ENCODE measurements at regions not wholly inside any gene's neighbourhood (a gene's known extent, or its start where the extent isn't known, plus 50 kb on each side); places are given as distances from the start of the nearest gene placed in this dataset.

DNA sequence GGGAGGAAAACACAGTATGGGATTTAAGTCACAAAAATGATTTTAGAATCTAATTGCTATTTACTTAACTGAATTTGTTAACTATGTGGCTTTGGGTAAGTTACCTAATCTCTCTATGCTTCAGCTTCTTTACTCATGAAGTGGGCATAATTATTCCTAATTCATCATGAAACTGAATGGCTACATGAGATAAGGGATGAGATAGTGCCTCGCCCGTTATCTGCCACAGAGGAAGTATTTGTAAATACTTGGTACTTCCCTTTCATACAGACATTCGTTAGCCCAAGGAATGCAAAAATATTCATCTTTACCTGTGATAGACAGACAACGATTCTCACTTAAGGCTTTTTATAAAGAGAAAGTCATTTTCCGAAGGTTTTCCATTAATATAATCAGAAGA is 221.2 kb upstream of the BLID start:
- DNase-seq (ENCODE audit: low spot score in 2 of 2), result no peak
- H3K9me3 ChIP-seq, result no peaks in the 10 kb centered on the region
- no peaks in the 10 kb centered on the region for H3K36me3 ChIP-seq (replicated peaks)
- no peaks in the 10 kb centered on the region; the same call in 1 of the 2 replicates for H3K27me3 ChIP-seq (ENCODE audit: low read depth)
- no peak overlapping the region for H3K4me3 ChIP-seq
- in situ Hi-C loops (cut with MboI; ENCODE audit: low sequenced_read_pairs), result no loop called here
- H3K4me1 ChIP-seq, result no peaks in the 10 kb centered on the region

DNA sequence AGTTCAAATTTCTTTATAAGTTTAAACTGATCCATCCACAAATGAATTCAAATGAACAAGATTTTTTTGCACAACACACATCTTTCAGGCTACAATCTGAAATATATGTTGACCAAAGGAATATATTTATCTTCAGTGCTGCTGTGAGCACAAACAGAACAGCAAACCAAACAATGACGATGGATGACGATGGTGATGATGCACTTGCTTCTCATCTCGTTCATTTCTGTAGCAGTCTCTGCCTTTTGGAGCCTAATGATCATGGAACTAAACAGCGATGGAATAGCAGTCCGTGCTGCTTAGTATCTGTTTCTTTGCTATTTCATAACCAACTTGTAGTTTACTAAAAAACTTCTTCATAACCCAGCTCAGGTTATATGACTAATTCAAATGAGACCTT is 220.7 kb upstream of the BLID start:
- H3K9me3 ChIP-seq, result no peaks in the 10 kb centered on the region; the same call in 1 of the 2 replicates
- in situ Hi-C loops (cut with MboI; ENCODE audit: low sequenced_read_pairs), result no loop called here
- no peak overlapping the region for H3K4me3 ChIP-seq
- no peaks in the 10 kb centered on the region for H3K4me1 ChIP-seq
- H3K27me3 ChIP-seq (ENCODE audit: low read depth), result no peaks in the 10 kb centered on the region; the same call in 1 of the 2 replicates
- H3K36me3 ChIP-seq (replicated peaks), result no peaks in the 10 kb centered on the region
- DNase-seq (ENCODE audit: low spot score in 2 of 2), result no peak

DNA sequence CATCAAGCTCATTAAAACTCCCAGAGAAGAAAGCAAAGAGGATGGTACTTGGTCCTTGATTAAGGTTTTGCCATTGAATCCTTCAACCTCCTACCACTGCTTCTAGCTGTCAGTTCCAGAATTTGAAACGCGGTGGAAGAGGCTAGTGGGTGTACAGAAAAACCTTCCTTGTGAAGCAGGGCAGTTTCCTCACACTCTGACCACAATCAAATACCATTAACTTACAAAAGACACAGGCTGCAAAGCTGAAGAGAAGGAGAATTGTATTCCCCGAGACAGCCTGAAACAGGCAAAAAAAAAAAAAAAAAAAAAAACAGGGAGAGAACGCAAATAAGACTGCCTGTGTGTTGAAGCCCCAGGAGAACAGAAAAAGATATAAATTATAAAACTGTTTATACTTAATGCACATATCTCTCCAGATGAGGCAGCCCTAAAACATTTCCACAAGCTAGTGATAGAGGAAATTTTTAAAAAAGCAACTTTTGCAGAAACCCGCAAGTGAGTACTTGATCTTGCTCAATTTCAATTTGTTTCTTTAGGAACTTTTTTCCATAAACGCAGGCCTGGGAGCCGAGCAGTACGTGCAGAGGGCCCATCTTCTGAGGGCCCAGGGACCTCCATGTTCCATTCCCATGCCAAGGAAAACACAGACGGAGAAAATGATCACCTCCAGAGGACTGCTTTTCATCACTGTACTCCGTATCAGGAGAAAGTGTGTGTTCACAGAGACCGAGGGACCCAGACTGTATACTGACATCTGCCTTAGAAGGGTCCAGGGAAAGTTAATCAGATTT is 218.7 kb upstream of the BLID start:
- no peaks in the 10 kb centered on the region; the same call in 1 of the 2 replicates for H3K9me3 ChIP-seq
- no peaks in the 10 kb centered on the region for H3K27me3 ChIP-seq (ENCODE audit: low read depth)
- H3K4me3 ChIP-seq, result no peak overlapping the region
- in situ Hi-C loops (cut with MboI; ENCODE audit: low sequenced_read_pairs), result no loop called here
- no peak for DNase-seq (ENCODE audit: low spot score in 2 of 2)
- H3K4me1 ChIP-seq, result no peaks in the 10 kb centered on the region
- H3K36me3 ChIP-seq (replicated peaks), result no peaks in the 10 kb centered on the region

DNA sequence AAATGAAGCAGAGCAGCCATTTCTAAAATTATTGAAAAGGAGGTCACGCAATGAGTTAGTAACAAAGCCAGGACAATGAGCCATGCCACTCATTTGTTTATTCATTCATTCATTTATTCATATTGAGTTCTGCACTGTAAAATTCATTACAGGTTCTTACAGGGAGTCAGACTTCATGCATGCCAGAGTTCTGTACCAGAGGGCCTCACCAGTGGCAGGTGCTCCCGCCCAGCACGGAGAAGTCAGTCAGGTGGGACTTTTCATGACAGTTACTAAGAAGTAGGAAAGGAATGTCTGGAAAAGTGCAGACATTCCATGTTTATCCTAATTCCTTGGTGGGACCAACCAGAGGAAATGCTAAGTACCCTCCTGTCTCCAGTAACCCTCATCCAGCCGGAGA is 217.5 kb upstream of the BLID start:
- H3K4me1 ChIP-seq, result no peaks in the 10 kb centered on the region
- no peaks in the 10 kb centered on the region for H3K36me3 ChIP-seq (replicated peaks)
- no peaks in the 10 kb centered on the region; the same call in 1 of the 2 replicates for H3K9me3 ChIP-seq
- in situ Hi-C loops (cut with MboI; ENCODE audit: low sequenced_read_pairs), result no loop called here
- DNase-seq (ENCODE audit: low spot score in 2 of 2), result no peak
- H3K27me3 ChIP-seq (ENCODE audit: low read depth), result no peaks in the 10 kb centered on the region
- no peak overlapping the region for H3K4me3 ChIP-seq

DNA sequence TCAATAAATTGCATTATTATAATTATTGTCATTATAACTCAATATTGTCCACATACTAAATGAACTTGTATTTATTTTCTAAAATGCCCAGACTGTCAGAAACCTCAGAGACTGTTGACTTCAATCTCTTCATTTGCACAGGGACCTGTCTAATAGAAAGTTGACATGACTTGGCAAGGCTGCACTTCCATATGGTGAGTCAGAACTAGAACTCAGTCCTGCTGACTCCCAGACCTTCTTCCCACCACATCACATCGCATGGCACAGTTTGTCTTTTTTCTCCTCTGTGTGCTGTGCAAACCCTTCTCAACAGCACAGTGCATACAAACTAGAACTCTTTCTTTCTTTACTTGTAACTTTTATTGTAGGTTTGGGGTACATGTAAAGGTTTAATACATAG is 215.1 kb upstream of the BLID start:
- in situ Hi-C loops (cut with MboI; ENCODE audit: low sequenced_read_pairs), result no loop called here
- DNase-seq (ENCODE audit: low spot score in 2 of 2), result no peak
- Histone ChIP-seq H3K27me3 (ENCODE audit: low read depth) (no peaks in the 10 kb centered on the region), H3K36me3 (replicated peaks) (no peaks in the 10 kb centered on the region), H3K4me3 (no peak overlapping the region), H3K9me3 (no peaks in the 10 kb centered on the region; the same call in 1 of the 2 replicates), H3K4me1 (no peaks in the 10 kb centered on the region)

DNA sequence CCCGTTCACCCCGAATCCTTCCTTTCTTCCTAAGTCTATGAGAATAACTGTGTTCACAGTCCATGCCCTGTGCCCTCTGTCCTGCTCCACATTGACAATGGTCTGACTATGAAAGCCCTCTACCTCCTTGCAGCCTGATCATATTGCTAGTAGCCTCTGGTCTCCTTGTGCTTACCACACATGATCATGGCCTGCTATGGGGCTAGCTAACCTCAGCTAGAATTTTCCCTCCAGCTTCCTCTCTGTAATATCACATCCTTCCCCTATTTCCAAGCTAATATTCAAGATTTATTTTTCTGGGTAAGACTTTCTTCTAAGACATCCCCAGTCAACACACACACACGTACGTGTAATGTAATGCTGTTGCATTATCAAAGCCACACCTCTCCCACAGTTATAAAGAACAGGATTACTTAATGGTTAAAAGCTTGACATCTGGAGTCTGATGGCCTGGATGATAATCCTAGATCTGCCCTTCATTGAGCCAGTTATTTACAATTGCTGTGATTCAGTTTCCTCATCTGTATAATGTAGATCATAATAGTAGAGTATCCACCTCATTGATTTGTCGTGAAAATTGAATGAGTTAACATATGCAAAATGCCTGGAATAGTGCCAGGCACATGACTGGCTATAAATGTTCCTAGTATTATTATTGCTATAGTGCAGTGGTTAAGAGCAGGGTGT is 214.4 kb upstream of the BLID start:
- peak in 1 of 2 experiments; percentile 11 for DNase-seq (ENCODE audit: low spot score in 2 of 2)

DNA sequence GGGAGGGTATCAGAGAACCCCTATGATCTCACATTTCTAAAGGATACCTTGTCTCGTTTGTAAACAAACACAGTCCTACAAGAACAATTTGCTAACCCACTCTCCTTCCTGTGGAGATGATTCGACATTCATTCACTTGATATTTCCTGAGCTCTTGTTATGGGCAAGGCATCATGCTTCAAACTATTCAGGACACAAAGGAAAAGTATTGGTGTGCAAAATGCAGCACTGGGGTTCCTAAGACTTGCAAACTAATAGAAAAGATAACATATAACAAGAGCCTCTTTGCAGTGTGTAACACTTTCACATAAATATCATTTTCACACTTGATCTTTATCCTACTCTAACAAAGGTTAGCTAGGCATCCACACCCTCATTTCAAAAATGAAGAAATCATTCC is 211.5 kb upstream of the BLID start:
- in situ Hi-C loops (cut with MboI; ENCODE audit: low sequenced_read_pairs), result no loop called here
- Histone ChIP-seq H3K36me3 (replicated peaks) (no peaks in the 10 kb centered on the region), H3K4me3 (no peak overlapping the region), H3K27me3 (ENCODE audit: low read depth) (no peaks in the 10 kb centered on the region), H3K4me1 (no peaks in the 10 kb centered on the region), H3K9me3 (no peaks in the 10 kb centered on the region; the same call in 1 of the 2 replicates)
- DNase-seq (ENCODE audit: low spot score in 2 of 2), result no peak

More for the DNA sequence above, 214.4 kb upstream of the BLID start:
- in situ Hi-C loops (cut with MboI; ENCODE audit: low sequenced_read_pairs), result no loop called here
- Histone ChIP-seq H3K27me3 (ENCODE audit: low read depth) (no peaks in the 10 kb centered on the region), H3K4me1 (no peaks in the 10 kb centered on the region), H3K9me3 (no peaks in the 10 kb centered on the region; the same call in 1 of the 2 replicates), H3K4me3 (no peak overlapping the region), H3K36me3 (replicated peaks) (no peaks in the 10 kb centered on the region)

DNA sequence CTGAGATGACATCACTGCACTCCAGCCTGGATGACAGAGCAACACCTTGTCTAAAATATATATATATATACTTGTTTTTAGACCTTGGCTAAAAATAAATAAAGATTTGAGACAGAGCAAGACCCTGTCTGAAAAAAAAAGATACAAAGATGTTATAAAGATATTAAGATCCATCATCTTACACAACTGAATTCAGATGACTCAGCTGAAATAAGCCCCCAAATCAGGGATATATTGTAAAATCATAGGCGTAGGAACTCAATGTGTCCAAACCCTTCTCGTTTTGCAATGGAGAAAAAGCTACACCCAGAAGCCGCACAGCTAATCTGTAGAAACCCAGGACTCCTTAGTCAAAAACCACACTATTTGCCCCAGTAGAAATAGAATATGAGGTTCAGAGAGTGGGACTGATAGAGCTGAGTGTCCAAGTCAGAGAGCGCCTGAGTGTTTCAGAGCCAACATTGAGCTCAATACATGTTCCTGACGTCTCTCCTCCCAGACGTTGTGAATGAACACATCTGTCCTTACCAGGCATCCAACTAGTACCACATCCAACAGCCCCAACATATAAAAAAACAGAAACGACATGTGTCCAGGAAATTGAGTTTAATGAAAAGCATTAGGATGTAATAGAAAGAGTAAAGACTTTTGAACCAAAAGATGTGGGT is 207.9 kb upstream of the BLID start:
- no peak for DNase-seq (ENCODE audit: low spot score in 2 of 2)
- no peaks in the 10 kb centered on the region for H3K27me3 ChIP-seq (ENCODE audit: low read depth)
- no peaks in the 10 kb centered on the region for H3K9me3 ChIP-seq
- in situ Hi-C loops (cut with MboI; ENCODE audit: low sequenced_read_pairs), result no loop called here
- H3K4me1 ChIP-seq, result peaks cover 2% of the 10 kb centered on the region; the same call in 1 of the 2 replicates
- no peaks in the 10 kb centered on the region for H3K36me3 ChIP-seq (replicated peaks)
- H3K4me3 ChIP-seq, result no peak overlapping the region

DNA sequence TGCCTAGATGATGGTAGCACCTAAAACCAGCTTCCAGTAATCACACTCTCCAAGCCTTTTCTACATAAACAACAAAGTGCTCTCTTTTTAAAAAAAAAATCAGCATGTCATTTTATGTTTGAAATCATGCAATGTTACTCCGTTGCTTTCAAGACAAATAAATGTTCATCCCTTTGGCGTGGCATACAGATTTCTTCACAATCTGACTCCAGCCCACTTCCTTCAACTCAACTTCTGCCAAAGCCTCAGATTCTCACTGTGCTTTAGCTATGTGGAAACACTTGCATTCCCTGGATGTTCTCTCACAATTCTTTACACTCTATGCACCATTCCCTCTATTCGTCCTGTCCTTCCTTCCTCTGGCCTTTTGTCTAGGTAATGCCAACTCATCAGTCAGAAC is 206.3 kb upstream of the BLID start:
- H3K4me3 ChIP-seq, result no peak overlapping the region
- H3K9me3 ChIP-seq, result no peaks in the 10 kb centered on the region
- in situ Hi-C loops (cut with MboI; ENCODE audit: low sequenced_read_pairs), result no loop called here
- no peaks in the 10 kb centered on the region for H3K27me3 ChIP-seq (ENCODE audit: low read depth)
- no peaks in the 10 kb centered on the region for H3K36me3 ChIP-seq (replicated peaks)
- no peak for DNase-seq (ENCODE audit: low spot score in 2 of 2)
- peaks cover 2% of the 10 kb centered on the region; the same call in 1 of the 2 replicates for H3K4me1 ChIP-seq

DNA sequence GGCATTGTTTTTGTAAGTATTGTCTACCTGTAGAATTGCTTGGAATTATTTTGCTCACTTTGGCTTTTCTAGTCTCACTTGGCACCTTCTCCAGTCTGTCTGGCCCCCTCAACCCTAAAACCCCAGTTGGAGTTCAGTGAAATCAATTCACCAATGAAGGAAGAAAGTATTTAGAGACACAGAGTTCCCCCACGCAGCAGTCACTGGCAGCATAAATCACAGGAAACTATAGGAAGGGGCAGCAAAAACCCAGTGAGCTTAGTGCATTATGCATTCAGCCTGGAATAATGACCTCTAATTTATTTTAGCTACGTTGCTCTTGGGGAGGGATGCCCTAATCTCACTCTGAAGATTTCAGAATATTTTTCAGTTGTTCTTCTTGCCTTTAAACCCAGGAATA is 204.7 kb upstream of the BLID start:
- in situ Hi-C loops (cut with MboI; ENCODE audit: low sequenced_read_pairs), result no loop called here
- H3K27me3 ChIP-seq (ENCODE audit: low read depth), result no peaks in the 10 kb centered on the region
- no peaks in the 10 kb centered on the region for H3K36me3 ChIP-seq (replicated peaks)
- H3K9me3 ChIP-seq, result no peaks in the 10 kb centered on the region
- H3K4me3 ChIP-seq, result no peak overlapping the region
- peaks cover 2% of the 10 kb centered on the region; the same call in 1 of the 2 replicates for H3K4me1 ChIP-seq
- DNase-seq (ENCODE audit: low spot score in 2 of 2), result no peak

DNA sequence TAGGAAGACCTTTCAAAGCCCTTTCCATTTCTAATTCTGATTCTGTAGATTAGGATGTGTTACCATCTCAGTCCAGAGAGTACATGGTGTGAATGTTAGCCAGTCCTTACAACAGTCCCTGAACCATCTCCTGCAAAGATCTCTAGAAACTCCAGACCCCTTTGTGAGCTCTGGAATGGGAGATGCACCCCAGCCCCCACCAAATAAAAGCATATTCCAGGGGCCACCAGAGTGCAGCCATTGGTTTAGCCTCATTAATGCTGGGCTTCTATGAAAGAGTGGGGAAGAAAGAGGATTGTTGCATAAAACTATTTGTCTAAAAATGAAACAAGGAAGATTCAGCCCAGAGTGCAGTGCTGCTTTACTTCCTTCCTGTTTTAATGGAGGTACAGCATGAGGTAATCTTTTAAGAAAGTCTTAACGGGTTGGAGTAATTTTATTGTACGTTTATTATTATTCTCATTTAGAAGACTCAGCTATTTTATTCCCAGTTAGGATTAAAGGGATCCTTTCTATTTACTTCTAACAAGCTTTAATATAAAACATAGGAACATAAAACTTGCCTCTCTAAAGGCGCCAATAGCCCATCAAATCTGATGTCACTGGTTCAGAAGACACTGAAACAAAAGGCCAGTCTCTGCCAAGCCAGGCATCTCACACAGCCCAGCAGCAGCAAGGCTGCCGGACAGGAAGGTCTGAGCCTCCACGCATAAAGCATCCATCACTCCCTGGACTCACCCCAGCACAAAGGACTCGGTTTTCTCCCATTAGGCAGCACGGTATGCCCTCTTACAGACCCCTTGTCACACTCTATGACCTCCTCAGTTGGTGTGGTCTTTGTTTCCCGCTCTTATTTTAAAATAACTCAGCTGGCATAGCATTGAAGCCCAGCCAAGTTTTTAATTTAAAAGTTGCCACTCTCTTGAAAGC is 203.9 kb upstream of the BLID start:
- in situ Hi-C loops (cut with MboI; ENCODE audit: low sequenced_read_pairs), result no loop called here
- Histone ChIP-seq H3K9me3 (no peaks in the 10 kb centered on the region), H3K4me3 (no peak overlapping the region), H3K4me1 (peaks cover 2% of the 10 kb centered on the region; the same call in 1 of the 2 replicates), H3K27me3 (ENCODE audit: low read depth) (no peaks in the 10 kb centered on the region), H3K36me3 (replicated peaks) (no peaks in the 10 kb centered on the region)
- DNase-seq (ENCODE audit: low spot score in 2 of 2), result no peak

DNA sequence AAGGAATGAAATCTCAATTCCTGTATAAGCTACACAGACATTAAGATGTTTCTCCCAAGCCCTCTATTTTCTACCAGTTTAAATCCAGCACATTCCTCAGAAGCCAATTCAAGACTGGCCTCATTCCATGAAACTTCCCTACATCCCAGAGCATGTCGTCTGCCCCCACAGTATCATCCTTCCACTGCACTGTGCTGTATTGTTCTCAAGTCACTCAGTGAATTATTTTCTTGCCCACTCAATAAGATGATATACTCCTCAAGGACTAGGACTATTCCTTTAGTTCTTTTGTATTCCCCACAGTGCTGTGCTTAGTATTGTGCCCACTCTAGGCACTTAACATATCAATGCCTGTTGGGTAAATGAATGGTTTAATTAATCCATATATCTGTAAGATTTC is 203.1 kb upstream of the BLID start:
- Histone ChIP-seq H3K4me1 (peaks cover 2% of the 10 kb centered on the region; the same call in 1 of the 2 replicates), H3K9me3 (no peaks in the 10 kb centered on the region), H3K4me3 (no peak overlapping the region), H3K27me3 (ENCODE audit: low read depth) (no peaks in the 10 kb centered on the region), H3K36me3 (replicated peaks) (no peaks in the 10 kb centered on the region)
- in situ Hi-C loops (cut with MboI; ENCODE audit: low sequenced_read_pairs), result no loop called here
- DNase-seq (ENCODE audit: low spot score in 2 of 2), result no peak

DNA sequence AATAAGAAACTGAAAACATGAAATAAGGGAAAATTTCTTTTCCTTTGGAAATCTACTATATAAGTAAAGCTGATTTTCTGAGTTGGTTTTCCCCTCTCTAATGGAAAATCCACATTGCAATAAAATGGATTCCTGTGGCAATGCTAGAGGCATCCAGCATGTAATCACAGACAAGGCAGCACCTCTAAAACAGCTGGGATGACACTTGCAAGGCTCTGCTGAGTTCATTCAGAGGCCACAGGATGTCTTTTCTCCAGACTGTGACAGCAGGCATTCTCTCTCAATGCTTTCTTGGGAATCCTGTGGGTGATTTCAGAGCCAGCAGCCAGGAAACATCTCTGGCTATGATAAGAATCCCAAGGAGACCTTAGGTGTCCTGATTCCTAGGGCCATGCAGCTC is 201.3 kb upstream of the BLID start:
- Histone ChIP-seq H3K36me3 (replicated peaks) (no peaks in the 10 kb centered on the region), H3K27me3 (ENCODE audit: low read depth) (no peaks in the 10 kb centered on the region), H3K9me3 (no peaks in the 10 kb centered on the region), H3K4me3 (no peak overlapping the region), H3K4me1 (peaks cover 2% of the 10 kb centered on the region; the same call in 1 of the 2 replicates)
- in situ Hi-C loops (cut with MboI; ENCODE audit: low sequenced_read_pairs), result no loop called here
- DNase-seq (ENCODE audit: low spot score in 2 of 2), result no peak
